ENCODE measurements at regions not wholly inside any gene's neighbourhood (a gene's known extent, or its start where the extent isn't known, plus 50 kb on each side); places are given as distances from the start of the nearest gene placed in this dataset.

- TF ChIP-seq POLR2A (IDR thresholded peaks at IDR 0.05; ENCODE audit: low read length): no peak
- TF ChIP-seq, protein P1, sequence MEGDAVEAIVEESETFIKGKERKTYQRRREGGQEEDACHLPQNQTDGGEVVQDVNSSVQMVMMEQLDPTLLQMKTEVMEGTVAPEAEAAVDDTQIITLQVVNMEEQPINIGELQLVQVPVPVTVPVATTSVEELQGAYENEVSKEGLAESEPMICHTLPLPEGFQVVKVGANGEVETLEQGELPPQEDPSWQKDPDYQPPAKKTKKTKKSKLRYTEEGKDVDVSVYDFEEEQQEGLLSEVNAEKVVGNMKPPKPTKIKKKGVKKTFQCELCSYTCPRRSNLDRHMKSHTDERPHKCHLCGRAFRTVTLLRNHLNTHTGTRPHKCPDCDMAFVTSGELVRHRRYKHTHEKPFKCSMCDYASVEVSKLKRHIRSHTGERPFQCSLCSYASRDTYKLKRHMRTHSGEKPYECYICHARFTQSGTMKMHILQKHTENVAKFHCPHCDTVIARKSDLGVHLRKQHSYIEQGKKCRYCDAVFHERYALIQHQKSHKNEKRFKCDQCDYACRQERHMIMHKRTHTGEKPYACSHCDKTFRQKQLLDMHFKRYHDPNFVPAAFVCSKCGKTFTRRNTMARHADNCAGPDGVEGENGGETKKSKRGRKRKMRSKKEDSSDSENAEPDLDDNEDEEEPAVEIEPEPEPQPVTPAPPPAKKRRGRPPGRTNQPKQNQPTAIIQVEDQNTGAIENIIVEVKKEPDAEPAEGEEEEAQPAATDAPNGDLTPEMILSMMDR (IDR thresholded peaks at IDR 0.05): no peak
- no peak for TF ChIP-seq SREBF2 (IDR thresholded peaks at IDR 0.05)
- no peak for TF ChIP-seq E2F6 (IDR thresholded peaks at IDR 0.05; ENCODE audit: borderline replicate concordance, low read depth)
- TF ChIP-seq JUN (IDR thresholded peaks at IDR 0.05): no peak
- no peak for TF ChIP-seq MAZ (IDR thresholded peaks at IDR 0.05; ENCODE audit: borderline replicate concordance, low read depth, low read length)
- no peak for TF ChIP-seq RAD21 (conservative IDR thresholded peaks at IDR 0.05 in 1 of 2, IDR thresholded peaks at IDR 0.05 in 1 of 2)
- no peak for TF ChIP-seq BHLHE40 (IDR thresholded peaks at IDR 0.05; ENCODE audit: low read depth, low read length)
- no peak for TF ChIP-seq KDM5A (IDR thresholded peaks at IDR 0.05)
- TF ChIP-seq SMC3 (IDR thresholded peaks at IDR 0.05): no peak
- no peak for TF ChIP-seq USF2 (IDR thresholded peaks at IDR 0.05)
- TF ChIP-seq RFX5 (IDR thresholded peaks at IDR 0.05): no peak
These were observed 96.6 kb upstream of the AGTR1 start for GRCh38 chr3:148600902-148601765.
